ENCODE measurements at regions not wholly inside any gene's neighbourhood (a gene's known extent, or its start where the extent isn't known, plus 50 kb on each side); places are given as distances from the start of the nearest gene placed in this dataset.
"Not testable (repeated sequence)": the region's sequence is repeated elsewhere in the genome, so short reads cannot be mapped to it uniquely, and the experiment has no call there.

DNA sequence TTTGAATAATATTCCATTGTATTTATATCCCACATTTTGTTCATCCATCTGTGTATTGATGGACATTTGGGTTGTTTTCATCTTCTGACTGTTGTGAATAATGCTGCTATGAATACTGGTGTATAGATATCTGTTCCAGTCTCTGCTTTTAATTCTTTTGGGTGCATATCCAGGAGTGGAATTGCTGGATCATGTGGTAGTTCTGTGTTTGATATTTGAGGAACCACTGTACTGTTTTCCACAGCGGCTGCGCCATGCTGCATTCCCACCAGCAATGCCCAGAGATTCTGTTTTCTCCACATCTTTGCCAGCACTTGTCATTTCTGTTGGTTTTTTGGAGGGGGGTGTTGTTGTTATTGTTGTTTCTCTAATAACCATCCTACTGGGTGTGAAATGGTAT, 131.6 kb upstream of the KIF26B start:
- DNase-seq: no peak

DNA sequence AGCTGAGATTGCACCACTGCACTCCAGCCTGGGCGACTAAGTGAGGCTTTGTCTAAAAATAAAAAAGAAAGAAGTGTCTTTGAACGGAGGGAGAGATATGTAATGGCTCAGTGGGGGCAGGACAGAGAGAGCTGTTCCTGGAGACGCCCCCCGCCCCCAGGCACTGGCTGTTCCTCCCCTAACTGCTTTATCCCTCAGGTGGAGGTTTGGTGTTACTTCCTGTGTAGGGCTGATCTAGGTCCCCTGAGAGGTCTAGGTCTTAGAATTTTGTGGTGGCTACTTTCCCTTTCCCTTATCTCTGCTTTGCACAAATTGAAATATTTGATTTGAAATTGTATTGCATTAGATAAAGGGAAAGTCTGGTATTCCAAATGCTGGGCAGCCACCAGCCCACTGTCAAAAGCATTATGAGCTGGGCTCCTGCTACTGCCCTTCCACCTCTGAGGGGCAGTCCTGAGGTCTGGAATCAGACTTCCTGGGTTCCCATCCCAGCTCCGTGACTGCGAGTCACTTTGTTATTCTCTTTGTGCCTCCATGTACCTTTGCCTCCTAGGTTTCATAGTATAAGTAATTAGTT, 134.8 kb upstream of the KIF26B start:
- DNase-seq: no peak

DNA sequence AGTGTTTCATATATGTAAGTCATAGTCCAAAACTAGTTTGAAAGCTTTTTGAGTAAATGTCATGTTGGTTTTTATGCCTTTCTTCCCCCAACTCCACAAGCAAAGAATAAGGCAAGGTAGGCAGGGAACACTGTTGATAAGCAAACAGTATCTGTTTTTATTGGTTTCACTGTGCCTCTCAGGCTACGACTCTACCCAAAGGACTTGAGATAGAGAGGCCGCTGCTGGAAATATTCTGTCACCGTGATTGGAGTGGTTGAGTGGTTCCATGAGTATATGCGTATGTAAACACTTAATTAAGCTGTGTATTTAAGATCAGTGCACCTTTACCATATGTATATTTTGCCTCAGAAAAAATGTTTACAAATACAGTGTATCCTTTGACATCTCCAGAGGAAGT, 138.1 kb upstream of the KIF26B start:
- no peak for DNase-seq

DNA sequence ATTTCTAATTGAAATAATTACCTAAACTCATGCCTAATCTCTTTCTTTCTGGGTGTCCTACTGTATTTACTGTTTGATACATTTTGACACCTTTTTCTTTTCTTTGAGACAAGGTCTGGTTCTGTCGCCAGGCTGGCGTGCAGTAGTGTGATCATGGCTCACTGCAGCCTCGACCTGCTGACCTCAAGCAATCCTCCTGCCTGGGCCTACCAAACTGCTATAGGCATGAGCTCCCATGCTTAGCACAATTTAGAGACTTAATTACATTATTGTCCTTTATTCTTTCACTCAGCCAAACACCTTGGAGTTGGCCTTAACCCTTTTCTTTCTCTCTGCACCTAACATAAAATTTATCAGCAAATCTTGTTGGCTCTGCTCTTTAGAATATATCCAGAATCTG, 139.8 kb upstream of the KIF26B start:
- no peak for DNase-seq

DNA sequence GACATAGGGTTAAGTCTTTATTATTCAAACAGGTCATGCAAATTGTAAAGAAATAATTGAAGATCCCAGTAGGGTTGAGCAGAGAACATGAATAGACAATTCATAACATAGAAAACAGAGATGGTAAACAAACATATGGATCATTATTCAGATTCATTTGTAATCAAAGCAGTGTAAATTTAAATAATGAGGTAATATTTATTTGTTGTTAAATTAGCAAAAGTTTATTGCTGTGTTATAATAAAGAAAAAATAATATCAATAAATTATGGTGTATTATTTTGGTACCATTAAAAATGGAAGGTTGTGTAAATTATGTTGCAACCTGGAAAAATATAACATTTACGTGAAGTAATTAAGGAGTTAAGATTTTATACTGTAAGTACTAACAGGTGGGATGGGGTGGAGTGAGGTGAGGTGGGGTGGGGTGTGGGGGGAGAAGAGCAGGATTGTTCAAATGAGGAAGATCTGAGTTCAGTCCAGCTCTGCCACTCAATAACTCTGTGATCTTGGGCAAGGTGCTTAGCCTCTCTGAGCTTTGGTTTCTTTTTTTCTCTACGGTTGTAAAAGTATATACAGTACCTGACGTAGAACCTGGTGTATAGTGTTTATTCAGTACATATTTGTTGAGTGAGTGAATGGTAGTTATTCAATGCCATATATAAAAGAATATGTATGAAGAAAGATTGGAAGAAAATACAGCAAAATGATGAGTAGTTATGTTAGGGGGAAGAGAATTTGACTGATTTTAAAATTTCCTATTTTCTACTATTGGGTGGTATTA, 140.3 kb upstream of the KIF26B start:
- no peak for DNase-seq

DNA sequence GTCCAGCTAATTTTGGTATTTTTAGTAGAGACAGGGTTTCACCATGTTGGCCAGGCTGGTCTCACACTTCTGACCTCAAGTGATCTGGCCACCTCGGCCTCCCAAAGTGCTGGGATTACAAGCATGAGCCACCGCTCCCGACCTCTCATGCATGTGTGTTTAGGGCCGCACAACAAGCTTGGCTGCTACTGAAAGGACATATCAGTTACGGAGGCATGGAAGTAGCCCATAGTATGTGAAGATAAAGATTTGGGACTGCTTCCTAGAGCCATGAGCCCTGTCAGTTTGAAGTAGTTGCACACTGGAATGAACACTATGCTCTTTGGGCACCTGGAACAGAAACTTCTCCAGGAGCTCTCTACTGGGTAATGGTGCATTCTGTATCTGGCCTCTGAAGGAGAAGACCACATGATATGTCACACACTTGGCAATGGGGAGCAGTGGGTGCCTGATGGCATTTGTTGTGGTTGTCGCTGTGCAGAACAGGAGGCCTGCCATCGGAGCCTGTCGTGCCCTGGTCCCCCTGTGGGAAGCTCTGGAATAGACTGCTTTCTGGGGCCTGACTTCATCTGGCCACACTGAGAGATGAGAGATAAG, 144.7 kb upstream of the KIF26B start:
- no peak for DNase-seq

DNA sequence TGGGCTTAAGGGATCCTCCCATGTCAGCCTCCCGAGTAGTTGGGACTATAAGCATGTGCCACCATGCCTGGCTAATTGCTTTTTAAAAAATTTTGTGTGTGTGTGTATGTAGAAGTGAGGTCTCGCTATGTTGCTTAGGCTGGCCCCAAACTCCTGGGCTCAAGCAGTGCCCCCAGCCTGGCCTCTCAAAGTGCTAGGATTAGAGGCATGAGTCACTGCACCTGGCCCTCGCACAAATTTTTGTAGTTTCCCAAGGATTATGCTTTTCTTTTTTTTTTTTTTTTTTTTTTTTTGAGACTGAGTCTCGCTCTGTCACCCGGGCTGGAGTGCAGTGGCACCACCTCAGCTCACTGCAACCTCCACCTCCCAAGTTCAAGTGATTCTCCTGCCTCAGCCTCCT, 144.4 kb upstream of the HNRNPU start:
- no peak for DNase-seq

DNA sequence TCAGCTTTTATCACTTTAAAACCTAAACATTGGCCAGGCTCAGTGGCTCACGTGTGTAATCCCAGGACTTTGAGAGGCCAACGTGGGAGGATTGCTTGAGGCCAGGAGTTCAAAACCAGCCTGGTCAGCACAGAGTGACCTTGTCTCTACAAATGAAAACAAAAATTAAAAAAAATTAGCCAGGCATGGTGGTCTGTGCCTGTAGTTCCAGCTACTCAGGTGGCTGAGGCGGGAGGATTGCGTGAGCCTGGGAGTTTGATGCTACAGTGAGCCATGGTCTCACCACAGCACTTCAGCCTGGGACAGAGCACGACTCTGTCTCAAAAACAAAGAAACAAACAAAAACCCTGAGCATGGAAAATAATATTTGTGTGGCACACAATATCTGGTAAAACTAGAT, 143.5 kb upstream of the HNRNPU start:
- no peak for DNase-seq

DNA sequence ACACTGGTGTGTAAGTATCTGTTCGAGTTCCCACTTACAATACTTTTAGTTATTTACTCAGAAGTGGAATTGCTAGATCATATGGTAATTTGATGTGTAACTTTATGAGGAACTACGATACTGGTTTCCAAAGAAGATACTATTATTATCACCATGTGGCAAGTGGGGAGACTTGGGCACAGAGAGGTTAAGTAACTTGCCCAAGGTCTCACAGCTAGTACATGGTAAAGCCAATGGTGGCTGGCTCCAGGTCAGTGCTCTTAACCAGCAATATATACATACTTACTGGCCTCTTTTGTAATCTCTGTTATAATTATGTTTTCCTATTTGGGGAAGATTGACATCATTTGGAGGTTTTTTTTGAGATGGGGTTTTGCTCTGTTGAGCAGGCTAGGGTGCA, 138.9 kb upstream of the HNRNPU start:
- peak in 1 of 2 donors; percentile 31 for DNase-seq

DNA sequence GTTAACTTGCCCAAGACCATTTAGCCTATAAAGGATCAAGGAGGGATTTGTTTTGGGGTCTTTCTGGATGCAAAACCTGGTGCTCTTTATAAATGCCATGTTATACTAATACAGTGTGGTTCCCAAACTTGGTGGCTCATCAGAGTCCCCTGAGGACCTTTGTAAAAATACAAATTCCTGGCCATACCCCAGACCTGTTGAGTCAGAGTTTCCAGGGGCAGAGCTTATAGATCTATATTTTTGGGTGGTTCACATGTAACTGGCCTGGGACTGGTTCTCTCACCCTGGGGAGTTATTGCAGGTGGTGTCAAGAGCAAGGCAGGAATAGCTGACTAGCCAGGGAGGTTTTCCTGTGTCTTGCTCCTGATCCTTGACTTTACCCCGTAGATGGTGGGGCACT, 136.9 kb upstream of the HNRNPU start:
- DNase-seq: no peak

DNA sequence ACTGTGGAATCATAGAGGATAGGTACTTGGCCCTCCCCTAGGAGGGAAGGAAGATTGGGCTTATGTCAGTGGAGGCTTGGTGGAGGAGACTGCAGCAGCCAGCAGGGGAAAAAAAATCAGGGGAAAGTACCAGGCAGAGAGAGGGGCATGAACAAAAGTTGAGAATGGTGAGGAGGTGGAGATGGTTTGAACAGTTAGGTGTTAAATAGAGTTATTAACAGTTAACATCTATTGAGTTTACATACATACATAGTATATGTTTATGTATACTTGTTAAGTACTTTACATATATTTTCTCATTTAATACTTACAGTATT, 136.5 kb upstream of the HNRNPU start:
- DNase-seq: no peak

DNA sequence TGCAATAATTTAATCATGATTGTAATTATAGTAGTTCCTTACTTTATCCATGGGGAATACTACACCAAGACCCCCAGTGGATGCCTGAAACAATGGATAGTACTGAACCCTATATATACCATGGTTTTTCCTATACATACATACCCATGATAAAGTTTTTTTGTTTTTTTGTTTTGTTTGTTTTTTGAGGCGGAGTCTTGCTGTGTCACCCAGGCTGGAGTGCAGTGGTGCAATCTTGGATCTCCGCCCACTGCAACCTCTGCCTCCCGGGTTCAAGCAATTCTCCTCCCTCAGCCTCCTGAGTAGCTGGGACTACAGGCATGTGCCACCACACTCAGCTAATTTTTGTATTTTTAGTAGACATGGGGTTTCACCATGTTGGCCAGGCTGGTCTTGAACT, 135.3 kb upstream of the HNRNPU start:
- not testable (repeated sequence) for DNase-seq

DNA sequence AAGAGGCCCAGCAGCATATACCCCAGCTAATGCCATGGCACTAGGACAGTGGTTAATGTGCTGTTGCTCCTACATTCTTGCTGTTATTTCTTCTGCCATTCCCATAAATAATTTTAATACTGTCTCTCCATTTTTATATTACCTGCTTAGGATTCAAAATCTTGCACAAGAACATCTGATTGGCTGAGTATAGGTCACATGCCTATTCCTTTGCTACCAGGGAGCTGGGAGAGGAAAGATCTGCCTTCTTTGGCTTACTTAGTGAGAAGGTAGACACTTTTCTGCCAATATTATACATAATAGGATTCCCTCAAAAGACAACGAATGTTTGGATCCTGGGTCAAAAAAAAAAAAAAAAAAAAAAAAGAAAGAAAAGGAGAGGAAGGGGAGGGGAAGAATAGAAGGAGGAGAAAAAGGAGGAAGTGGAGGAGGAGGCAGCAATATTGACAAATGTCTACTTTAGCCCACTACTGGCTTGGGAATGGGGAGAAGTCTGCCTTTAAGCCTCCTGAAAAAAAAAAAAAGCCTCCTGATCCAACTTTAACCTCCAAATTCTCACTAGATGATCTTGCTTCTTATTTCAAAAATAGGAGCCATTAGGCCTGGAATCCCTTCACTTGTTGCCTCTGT, 134.5 kb upstream of the HNRNPU start:
- no peak for DNase-seq

DNA sequence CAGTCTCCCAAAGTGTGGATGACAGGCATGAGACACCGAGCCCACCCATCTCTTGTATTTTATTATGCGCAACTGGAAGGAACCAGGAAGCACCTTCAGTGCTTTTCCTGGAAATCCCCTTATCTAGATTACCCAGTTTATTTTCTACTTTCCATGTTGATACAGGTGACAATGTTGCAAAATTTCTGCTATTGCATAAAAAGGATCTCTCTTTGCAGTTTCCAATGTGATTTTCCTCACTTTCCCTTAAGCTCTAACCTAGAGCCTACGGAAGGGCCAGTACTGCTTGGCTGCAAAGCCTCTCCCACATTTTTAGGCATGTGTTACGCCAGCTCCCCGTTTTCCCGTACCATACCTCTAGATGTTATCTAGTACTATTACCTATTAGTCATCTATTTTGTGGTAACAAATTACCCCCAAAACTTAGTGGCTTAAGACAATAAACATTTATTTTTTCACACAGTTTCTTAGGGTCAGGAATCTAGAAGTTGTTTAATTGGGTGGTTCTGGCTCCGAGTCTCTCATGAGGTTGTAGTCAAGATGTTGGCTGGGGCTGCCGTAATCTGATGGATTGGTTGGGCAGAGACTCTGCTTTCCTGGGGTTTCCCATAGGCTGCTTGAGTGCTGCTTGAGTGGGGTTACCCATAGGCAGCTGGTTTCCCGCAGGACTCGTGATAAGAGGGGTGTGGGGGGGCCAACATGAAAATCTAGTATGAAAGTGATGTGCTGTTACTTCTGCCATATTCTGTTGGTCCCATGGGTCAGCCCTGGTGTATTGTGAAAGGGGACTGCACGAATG, 131.5 kb upstream of the HNRNPU start:
- no peak for DNase-seq

DNA sequence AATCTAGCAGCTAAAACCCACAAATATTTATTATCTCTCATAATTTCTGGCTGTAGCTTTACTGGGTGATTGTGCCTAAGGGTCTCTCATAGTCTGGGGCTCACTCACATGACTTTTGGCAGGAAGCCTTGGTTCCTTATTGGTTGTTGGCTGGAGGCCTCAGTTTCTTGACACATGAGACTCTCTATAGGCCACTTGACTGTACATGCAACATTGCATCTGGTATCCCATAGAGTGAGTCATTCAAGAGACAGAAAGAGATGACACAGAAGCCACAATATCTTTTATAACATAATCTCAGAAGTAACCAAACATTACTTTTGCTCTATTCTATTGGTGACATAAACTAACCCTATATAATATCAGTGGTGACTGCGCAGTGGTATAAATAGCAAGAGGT, 128.5 kb upstream of the HNRNPU start:
- no peak for DNase-seq

DNA sequence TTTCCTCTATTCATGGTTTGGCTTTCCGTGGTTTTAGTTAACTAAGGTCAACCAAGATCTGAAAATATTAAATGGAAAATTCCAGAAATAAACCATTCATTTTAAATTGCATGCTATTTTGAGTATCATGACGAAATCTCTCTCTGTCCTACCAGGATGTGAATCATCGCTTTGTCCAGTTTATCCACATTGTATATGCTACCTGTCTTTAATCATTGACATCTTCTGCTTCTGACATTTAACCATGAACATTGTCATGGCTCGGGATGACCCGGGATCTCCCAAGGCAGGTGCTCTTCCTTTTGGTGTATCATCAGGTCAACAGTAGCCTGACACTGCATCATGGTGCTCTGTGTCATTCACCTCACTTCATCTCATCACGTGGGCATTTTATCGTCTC, 125.5 kb upstream of the HNRNPU start:
- no peak for DNase-seq

DNA sequence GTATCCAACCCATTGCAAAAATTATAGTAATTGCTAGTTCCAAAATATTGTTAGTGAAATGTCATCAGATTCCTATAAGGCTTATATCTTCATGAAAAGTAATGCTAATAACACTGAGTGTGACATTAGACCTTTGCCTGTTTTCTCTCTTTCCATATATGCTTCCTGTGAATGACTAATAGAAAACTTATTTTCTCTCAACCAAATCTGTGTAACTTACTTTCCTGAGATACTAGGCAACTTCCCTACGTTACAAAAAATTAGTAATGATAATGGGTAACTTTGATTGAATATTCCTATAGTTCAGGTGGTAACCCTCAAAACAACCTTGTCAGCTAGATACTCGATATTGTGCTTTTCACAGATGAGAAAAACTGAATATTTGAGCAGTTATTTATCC, 124.2 kb upstream of the HNRNPU start:
- no peak for DNase-seq

DNA sequence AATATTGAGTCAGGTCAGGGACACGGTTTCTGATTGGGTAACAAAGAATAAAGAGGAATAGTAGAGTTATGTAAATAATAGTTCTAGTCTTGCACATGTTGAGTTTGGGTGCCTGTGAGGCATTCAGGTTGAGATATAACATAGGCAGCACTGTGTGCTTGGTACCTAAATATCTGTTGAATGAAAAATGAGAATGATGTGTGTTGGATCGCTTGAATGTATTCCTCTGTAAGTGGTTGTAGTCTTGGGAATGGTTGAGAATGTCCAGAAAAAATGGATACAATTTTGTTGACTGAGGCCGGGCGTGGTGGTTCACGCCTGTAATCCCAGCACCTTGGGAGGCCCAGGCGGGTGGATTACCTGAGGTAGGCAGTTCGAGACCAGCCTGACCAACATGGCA, 116.3 kb upstream of the HNRNPU start:
- DNase-seq: peak in 1 of 2 donors; percentile 40

DNA sequence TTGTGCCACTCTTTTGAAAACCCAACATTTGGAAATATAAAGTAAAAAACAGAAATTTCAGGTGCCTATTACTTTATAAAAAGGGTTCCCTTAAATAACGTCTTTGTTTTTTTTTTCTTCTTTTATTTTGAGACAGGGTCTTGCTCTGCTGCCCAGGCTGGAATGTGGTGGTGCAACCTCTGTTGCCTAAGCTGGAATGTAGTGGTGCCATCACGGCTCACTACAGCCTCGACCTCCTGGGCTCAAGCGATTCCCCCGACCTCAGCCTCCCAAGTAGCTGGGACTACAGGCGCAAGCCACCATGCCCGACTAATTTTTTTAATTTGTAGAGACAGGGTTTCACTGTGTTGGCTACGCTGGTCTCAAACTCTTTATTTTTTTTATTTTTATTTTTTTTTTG, 110.2 kb upstream of the HNRNPU start:
- DNase-seq: no peak

DNA sequence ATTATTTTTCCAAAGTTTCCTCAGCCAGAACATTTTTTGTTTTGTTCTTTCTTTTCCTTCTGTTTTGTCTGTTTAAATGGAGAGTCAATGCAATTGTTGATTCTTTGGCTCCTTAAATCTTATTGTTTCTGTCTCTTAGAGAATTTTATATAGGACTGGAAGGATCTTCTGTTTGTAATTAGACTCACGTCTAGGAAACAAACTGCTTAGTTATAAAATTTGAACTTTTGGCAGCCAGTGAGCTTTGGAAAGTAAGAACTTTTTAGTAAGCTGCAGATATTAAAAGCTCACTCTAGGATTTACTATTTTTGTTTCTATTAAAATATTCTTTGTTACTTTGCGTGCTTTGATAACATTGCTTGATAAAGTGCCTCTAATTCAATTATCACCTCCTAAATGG, 109.8 kb upstream of the HNRNPU start:
- DNase-seq: no peak

DNA sequence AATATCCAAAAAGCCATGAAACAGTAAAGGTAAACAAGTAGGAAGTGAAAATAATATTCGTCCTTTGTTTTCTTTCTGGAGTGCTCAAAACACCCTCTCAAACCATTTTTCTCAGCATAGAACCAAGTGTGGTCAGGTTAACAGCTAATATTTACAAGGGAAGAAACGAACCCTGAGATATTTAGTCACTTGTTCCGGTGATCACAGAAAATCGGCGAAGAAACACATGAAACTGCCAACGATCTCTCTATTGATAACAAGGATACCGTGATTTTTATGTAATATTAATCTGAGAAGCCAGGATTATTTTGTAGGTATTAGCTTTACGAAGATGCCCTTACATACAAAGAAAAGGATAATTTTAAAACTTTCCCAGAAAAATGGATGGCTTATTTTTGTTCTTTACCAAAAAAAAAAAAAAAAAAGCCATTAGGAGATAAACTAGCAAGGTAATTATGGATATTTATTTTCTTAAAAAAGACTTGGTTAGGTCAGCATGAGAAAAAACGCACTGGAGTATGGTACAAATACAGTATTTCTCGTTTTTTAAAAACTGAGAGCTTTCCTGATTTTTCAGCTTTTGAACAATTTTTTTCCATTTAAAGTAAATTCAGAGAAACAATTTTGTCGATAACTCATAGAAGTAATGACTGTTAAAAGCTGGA, 107.3 kb upstream of the HNRNPU start:
- no peak for DNase-seq

DNA sequence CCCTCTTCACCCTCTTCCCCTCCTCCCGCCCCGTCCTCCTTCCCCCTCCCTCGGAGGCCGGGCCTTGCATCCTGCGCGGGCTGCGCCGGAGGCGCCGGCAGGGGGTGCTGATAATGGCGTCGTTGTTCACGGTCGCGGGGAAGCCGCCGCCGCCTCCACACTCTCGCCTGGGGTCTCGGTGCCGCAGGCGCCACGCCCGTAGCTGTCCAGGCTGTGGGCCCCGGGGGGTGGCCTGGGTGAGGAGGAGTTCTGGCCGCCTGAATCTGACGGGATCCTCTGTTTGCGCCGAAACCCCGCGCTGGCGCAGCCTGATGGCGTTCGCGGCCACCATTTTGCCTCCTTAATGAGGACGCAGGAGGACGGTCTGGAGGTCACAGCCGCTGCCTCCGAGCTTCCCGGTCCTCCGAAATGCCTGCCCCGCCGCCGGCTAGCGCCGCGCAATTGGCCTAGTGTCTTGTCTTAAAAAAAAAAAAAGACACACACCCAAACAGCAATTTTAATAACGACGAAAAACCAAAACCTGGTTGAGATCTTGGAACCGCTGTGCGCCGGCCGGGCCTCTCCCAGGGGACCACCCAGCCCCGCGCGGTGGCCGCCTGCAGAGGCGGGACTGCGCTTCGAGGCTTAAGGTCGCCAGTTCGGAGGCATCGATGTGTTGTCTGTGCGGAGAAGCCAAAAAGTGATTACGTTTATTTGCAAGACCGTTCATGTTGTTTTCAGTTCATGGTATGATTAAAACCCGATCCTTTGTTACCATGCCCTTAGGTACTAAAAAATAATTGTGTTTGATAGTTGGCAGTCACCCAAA, 106.6 kb upstream of the HNRNPU start:
- peak; percentile 94 to 96 for DNase-seq

All from inflammatory macrophage (primary cell).